ENCODE measurements at regions not wholly inside any gene's neighbourhood (a gene's known extent, or its start where the extent isn't known, plus 50 kb on each side); places are given as distances from the start of the nearest gene placed in this dataset.
A peak's percentile ranks its signal among the peaks of the same experiment; 100 is the strongest.

- Histone ChIP-seq H3K36me3 (ENCODE audit: control insufficient read depth, insufficient read depth, low read length) (no peaks in the 10 kb centered on the region), H3K4me3 (ENCODE audit: low read depth in 2 of 2, low read length in 2 of 2) (no peak overlapping the region), H3K4me1 (ENCODE audit: control insufficient read depth, insufficient read depth, low read length) (no peaks in the 10 kb centered on the region), H3K27me3 (ENCODE audit: control insufficient read depth, insufficient read depth, low read length) (peaks cover 15% of the 10 kb centered on the region), H3K27ac (ENCODE audit: low read length) (no peak overlapping the region), H3K9me3 (ENCODE audit: control insufficient read depth, insufficient read depth, low read depth, low read length) (no peaks in the 10 kb centered on the region)
- ChIA-PET CTCF (no interaction called here), POLR2A (no interaction called here)
- intact Hi-C loops (cut with micrococcal nuclease; ENCODE audit: unreplicated experiment), result no loop called here
- no peak for TF ChIP-seq REST (IDR thresholded peaks at IDR 0.05; ENCODE audit: insufficient read depth in 1 of 2, low read depth in 2 of 2, low read length in 1 of 2)
- TF ChIP-seq TCF7L2 (IDR thresholded peaks at IDR 0.05; ENCODE audit: low read depth, low read length), result no peak
- peak; percentile 16; the same call in 1 of the 2 replicates for TF ChIP-seq CTCF (IDR thresholded peaks at IDR 0.05)
- no peak for TF ChIP-seq SIN3A (IDR thresholded peaks at IDR 0.05; ENCODE audit: borderline replicate concordance, insufficient read depth, low read depth, low read length)
- no peak for TF ChIP-seq POLR2AphosphoS5 (IDR thresholded peaks at IDR 0.05; ENCODE audit: low read depth, low read length)
- DNase-seq (ENCODE audit: low read depth, low spot score) (no peak), ATAC-seq (no peak)
- in situ Hi-C loops (cut with HindIII; ENCODE audit: low pct_unique_long_range_greater_than_20kb, low sequenced_read_pairs), result no loop called here
- BruUV-seq (replicated peaks), result no TSS peak
These were observed 203.7 kb upstream of the UMPS start for GRCh38 chr3:124526601-124527000.

- POLR2A ChIA-PET, result no interaction called here
- TF ChIP-seq CTCF (IDR thresholded peaks at IDR 0.05), result no peak
- Histone ChIP-seq H3K27me3 (ENCODE audit: control insufficient read depth, insufficient read depth, low read length) (peaks cover 20% of the 10 kb centered on the region), H3K27ac (ENCODE audit: low read length) (no peak overlapping the region), H3K4me1 (ENCODE audit: control insufficient read depth, insufficient read depth, low read length) (no peaks in the 10 kb centered on the region), H3K4me3 (ENCODE audit: low read depth in 2 of 2, low read length in 2 of 2) (no peak overlapping the region), H3K9me3 (ENCODE audit: control insufficient read depth, insufficient read depth, low read depth, low read length) (no peaks in the 10 kb centered on the region), H3K36me3 (ENCODE audit: control insufficient read depth, insufficient read depth, low read length) (no peaks in the 10 kb centered on the region)
- ATAC-seq, result no peak
- in situ Hi-C loops (cut with HindIII; ENCODE audit: low pct_unique_long_range_greater_than_20kb, low sequenced_read_pairs), result no loop called here
- no peak for DNase-seq (ENCODE audit: low read depth, low spot score)
- BruUV-seq (replicated peaks), result no TSS peak
- intact Hi-C loops (cut with micrococcal nuclease; ENCODE audit: unreplicated experiment), result no loop called here
- CTCF ChIA-PET, result interaction anchor here (0.7 kb wide), 1 partner anchor 162 kb away, joined by 3 read pairs; no protein-coding TSS in a partner anchor
These were observed 200.3 kb upstream of the UMPS start for GRCh38 chr3:124529826-124530571.
